Small intestine (tissue), 7 donors: ENCODE measurements at regions not wholly inside any gene's neighbourhood (a gene's known extent, or its start where the extent isn't known, plus 50 kb on each side); places are given as distances from the start of the nearest gene placed in this dataset.
A peak's percentile ranks its signal among the peaks of the same experiment; 100 is the strongest.

Experiments
- DNase-seq, 2 donors: peaks; one replicate each; pipeline versions ENCODE4 v3.0.0 to v3.0.0-alpha.2; 2013
- FAIRE-seq: peaks from 2 replicates; lab custom pipeline; 2012; peaks lifted over from hg19 to GRCh38; lab: Jason Lieb, UNC
- H3K27ac ChIP-seq, 3 donors: one replicate each; pipeline ENCODE4 v1.5.1; 2013; ENCODE audit warnings: low read length in 2 of 3, mild to moderate bottlenecking in 2 of 3, control low read depth in 1 of 3, inconsistent platforms in 1 of 3, low read depth in 1 of 3, moderate library complexity in 1 of 3
- H3K27me3 ChIP-seq, 3 donors: one replicate each; pipeline ENCODE4 v1.6.1; 2013; ENCODE audit warnings: low read length in 3 of 3, inconsistent platforms in 1 of 3; ENCODE audit not compliant: control insufficient read depth in 3 of 3, insufficient read depth in 3 of 3
- H3K36me3 ChIP-seq, 3 donors: one replicate each; pipeline ENCODE4 v1.6.1; 2013; ENCODE audit warnings: low read length in 3 of 3, inconsistent platforms in 1 of 3, low read depth in 1 of 3, mild to moderate bottlenecking in 1 of 3, moderate library complexity in 1 of 3; ENCODE audit not compliant: control insufficient read depth in 3 of 3, insufficient read depth in 2 of 3
- H3K4me1 ChIP-seq, 3 donors: one replicate each; pipeline ENCODE4 v1.6.1; 2013; ENCODE audit warnings: low read length in 2 of 3, inconsistent platforms in 1 of 3, low read depth in 1 of 3, mild to moderate bottlenecking in 1 of 3, moderate library complexity in 1 of 3; ENCODE audit not compliant: control insufficient read depth in 3 of 3, insufficient read depth in 2 of 3
- H3K4me3 ChIP-seq, 3 donors: one replicate each; pipeline ENCODE4 v1.5.1; 2013; ENCODE audit warnings: low read length in 3 of 3, control low read depth in 1 of 3, inconsistent platforms in 1 of 3, low read depth in 1 of 3, mild to moderate bottlenecking in 1 of 3, moderate library complexity in 1 of 3
- H3K9me3 ChIP-seq, 2 donors: one replicate each; pipeline ENCODE4 v1.6.1; 2013; ENCODE audit warnings: low read depth in 1 of 2, low read length in 1 of 2; ENCODE audit not compliant: control insufficient read depth in 2 of 2, insufficient read depth in 1 of 2
- WGBS, 3 donors: extraction: QIAGEN DNeasy Blood & Tissue Kit; methylation state at CpG; one replicate each; pipeline ENCODE4 v1.1.7; 2013; 5-methylcytosine and 5-hydroxymethylcytosine counted together
- donor health status: healthy with polysubstance abuse.
- donor health status: control.
- donor health status: control.
- donor health status: Bipolar disorder and iron deficiency.
- donor health status: healthy.

- H3K27me3 ChIP-seq: no peaks in the 10 kb centered on the region
- H3K27ac ChIP-seq: no peak overlapping the region
- FAIRE-seq: no peak
- 62 to 83% (median 63%) methylated on average over 2 of the region's 2 CpGs for WGBS, 3 donors
- DNase-seq: no peak
- no peaks in the 10 kb centered on the region for H3K4me1 ChIP-seq
- H3K9me3 ChIP-seq: no peaks in the 10 kb centered on the region
- H3K36me3 ChIP-seq: no peaks in the 10 kb centered on the region
- H3K4me3 ChIP-seq: no peak overlapping the region
Observed at GRCh38 chr11:123272565-123272964, 77.5 kb upstream of the CLMP start.

- WGBS, 3 donors: 43 to 60% (median 46%) methylated on average over 6 of the region's 6 CpGs
- Histone ChIP-seq H3K9me3 (no peaks in the 10 kb centered on the region), H3K27me3 (peaks cover 0 to 7% (median 0%) of the 10 kb centered on the region in 3 donors), H3K27ac (no peak overlapping the region), H3K4me1 (no peaks in the 10 kb centered on the region), H3K4me3 (no peak overlapping the region), H3K36me3 (no peaks in the 10 kb centered on the region)
- FAIRE-seq: no peak
- DNase-seq: no peak
Observed at GRCh38 chr11:123268156-123268555, 73.1 kb upstream of the CLMP start.

GRCh38 chr11:123265951-123266350 lies 70.9 kb upstream of the CLMP start:
- FAIRE-seq: no peak

GRCh38 chr11:123264431-123264780 lies 69.4 kb upstream of the CLMP start:
- DNase-seq: no peak
- no peaks in the 10 kb centered on the region for H3K4me1 ChIP-seq
- no peaks in the 10 kb centered on the region for H3K36me3 ChIP-seq
- no peak overlapping the region for H3K4me3 ChIP-seq
- H3K27ac ChIP-seq: no peak overlapping the region
- no peak for FAIRE-seq
- H3K27me3 ChIP-seq: peaks cover 0 to 7% (median 0%) of the 10 kb centered on the region in 3 donors
- peaks cover 0 to 5% of the 10 kb centered on the region in 2 donors for H3K9me3 ChIP-seq
- WGBS, 3 donors: 16 to 36% (median 35%) methylated on average over 3 of the region's 3 CpGs

More at GRCh38 chr11:123265951-123266350, 70.9 kb upstream of the CLMP start:
- Histone ChIP-seq H3K27ac (no peak overlapping the region), H3K36me3 (no peaks in the 10 kb centered on the region), H3K4me1 (no peaks in the 10 kb centered on the region), H3K27me3 (peaks cover 0 to 7% (median 0%) of the 10 kb centered on the region in 3 donors), H3K4me3 (no peak overlapping the region), H3K9me3 (peaks cover 0 to 5% of the 10 kb centered on the region in 2 donors)
- 73 to 85% (median 80%) methylated on average over 3 of the region's 3 CpGs for WGBS, 3 donors
- no peak for DNase-seq

- H3K4me1 ChIP-seq: no peaks in the 10 kb centered on the region
- H3K27me3 ChIP-seq: peaks cover 0 to 7% (median 2%) of the 10 kb centered on the region in 3 donors
- H3K36me3 ChIP-seq: no peaks in the 10 kb centered on the region
- H3K9me3 ChIP-seq: peaks cover 0 to 10% of the 10 kb centered on the region in 2 donors
- no peak overlapping the region for H3K27ac ChIP-seq
- H3K4me3 ChIP-seq: peak overlapping the region in 1 of 3 donors; percentile 29
- DNase-seq: peak; percentile 75 to 91
- no peak for FAIRE-seq
- WGBS, 3 donors: 14 to 18% (median 18%) methylated on average over 25 of the region's 25 CpGs
Observed at GRCh38 chr11:123261345-123262106, 66.5 kb upstream of the CLMP start.

GRCh38 chr11:123260511-123261211 lies 65.6 kb upstream of the CLMP start:
- Histone ChIP-seq H3K27ac (no peak overlapping the region), H3K4me1 (peaks cover 0 to 2% (median 0%) of the 10 kb centered on the region in 3 donors), H3K9me3 (peaks cover 0 to 10% of the 10 kb centered on the region in 2 donors), H3K36me3 (no peaks in the 10 kb centered on the region), H3K27me3 (peaks cover 0 to 7% (median 2%) of the 10 kb centered on the region in 3 donors), H3K4me3 (no peak overlapping the region)
- FAIRE-seq (no peak), DNase-seq (no peak)
- 63 to 70% (median 64%) methylated on average over 4 of the region's 4 CpGs for WGBS, 3 donors

GRCh38 chr11:123258877-123259276 lies 63.8 kb upstream of the CLMP start:
- peaks cover 0 to 10% of the 10 kb centered on the region in 2 donors for H3K9me3 ChIP-seq
- peaks cover 0 to 2% (median 0%) of the 10 kb centered on the region in 3 donors for H3K4me1 ChIP-seq
- FAIRE-seq (no peak), DNase-seq (no peak)
- no peaks in the 10 kb centered on the region for H3K36me3 ChIP-seq
- H3K4me3 ChIP-seq: no peak overlapping the region
- no peak overlapping the region for H3K27ac ChIP-seq
- 41 to 77% (median 59%) methylated on average over 2 of the region's 2 CpGs for WGBS, 3 donors
- peaks cover 0 to 2% (median under 1%) of the 10 kb centered on the region in 3 donors for H3K27me3 ChIP-seq

- 93 to 95% (median 94%) methylated on average over 5 of the region's 5 CpGs for WGBS, 3 donors
- Histone ChIP-seq H3K36me3 (no peaks in the 10 kb centered on the region), H3K27me3 (peaks cover 0 to 2% (median 0%) of the 10 kb centered on the region in 3 donors), H3K4me3 (no peak overlapping the region), H3K4me1 (peaks cover 0 to 2% (median 0%) of the 10 kb centered on the region in 3 donors), H3K27ac (no peak overlapping the region), H3K9me3 (peaks cover 0 to 5% of the 10 kb centered on the region in 2 donors)
- FAIRE-seq: no peak
- no peak for DNase-seq
Observed at GRCh38 chr11:123257370-123257769, 62.3 kb upstream of the CLMP start.
